ENCODE measurements at regions not wholly inside any gene's neighbourhood (a gene's known extent, or its start where the extent isn't known, plus 50 kb on each side); places are given as distances from the start of the nearest gene placed in this dataset.
"Not testable (repeated sequence)": the region's sequence is repeated elsewhere in the genome, so short reads cannot be mapped to it uniquely, and the experiment has no call there.

DNA sequence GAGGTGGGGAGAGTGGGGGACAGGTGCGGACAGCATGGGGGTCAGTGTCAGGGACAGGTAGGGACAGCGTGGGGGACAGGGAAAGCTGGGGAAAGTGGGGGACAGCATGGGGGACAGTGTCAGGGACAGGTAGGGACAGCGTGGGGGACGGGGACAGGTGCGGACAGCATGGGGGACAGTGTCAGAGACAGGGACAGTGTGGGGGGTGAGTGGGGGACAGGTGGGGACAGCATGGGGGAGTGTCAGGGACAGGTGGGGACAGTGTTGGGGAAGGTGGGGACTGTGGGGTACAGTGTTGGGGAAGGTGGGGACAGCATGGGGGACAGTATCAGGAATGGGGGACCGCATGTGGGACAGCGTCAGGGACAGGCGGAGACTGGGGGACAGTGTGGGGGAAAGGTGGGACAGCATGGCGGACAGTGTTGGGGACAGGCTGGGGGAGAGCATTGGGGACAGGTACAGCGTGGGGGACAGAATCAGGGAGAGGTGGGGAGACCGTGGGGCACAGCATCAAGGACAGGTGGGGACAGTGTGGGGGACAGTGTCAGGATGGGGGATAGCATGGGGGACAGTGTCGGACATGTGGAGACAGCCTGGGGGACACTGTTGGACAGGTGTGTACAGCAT, 96.1 kb downstream of the TMEM121 start:
- Mint-ChIP-seq H3K4me3 (ENCODE audit: unreplicated experiment) (no peak overlapping the region), H3K27me3 (ENCODE audit: low read depth, unreplicated experiment) (no peaks in the 10 kb centered on the region), H3K4me1 (ENCODE audit: low read depth, unreplicated experiment) (no peaks in the 10 kb centered on the region), H3K36me3 (ENCODE audit: low read depth, unreplicated experiment) (no peaks in the 10 kb centered on the region), H3K27ac (ENCODE audit: unreplicated experiment) (no peak overlapping the region), H3K9me3 (ENCODE audit: unreplicated experiment) (peaks cover 14% of the 10 kb centered on the region)
- peaks cover 3% of the 10 kb centered on the region for H3K9me3 ChIP-seq (ENCODE audit: insufficient read depth, low read depth, low read length)
- TF ChIP-seq, protein P1, sequence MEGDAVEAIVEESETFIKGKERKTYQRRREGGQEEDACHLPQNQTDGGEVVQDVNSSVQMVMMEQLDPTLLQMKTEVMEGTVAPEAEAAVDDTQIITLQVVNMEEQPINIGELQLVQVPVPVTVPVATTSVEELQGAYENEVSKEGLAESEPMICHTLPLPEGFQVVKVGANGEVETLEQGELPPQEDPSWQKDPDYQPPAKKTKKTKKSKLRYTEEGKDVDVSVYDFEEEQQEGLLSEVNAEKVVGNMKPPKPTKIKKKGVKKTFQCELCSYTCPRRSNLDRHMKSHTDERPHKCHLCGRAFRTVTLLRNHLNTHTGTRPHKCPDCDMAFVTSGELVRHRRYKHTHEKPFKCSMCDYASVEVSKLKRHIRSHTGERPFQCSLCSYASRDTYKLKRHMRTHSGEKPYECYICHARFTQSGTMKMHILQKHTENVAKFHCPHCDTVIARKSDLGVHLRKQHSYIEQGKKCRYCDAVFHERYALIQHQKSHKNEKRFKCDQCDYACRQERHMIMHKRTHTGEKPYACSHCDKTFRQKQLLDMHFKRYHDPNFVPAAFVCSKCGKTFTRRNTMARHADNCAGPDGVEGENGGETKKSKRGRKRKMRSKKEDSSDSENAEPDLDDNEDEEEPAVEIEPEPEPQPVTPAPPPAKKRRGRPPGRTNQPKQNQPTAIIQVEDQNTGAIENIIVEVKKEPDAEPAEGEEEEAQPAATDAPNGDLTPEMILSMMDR (IDR thresholded peaks at IDR 0.05; ENCODE audit: insufficient read depth, low read depth, low read length), result no peak
- no peak for TF ChIP-seq EZH2 (IDR thresholded peaks at IDR 0.05; ENCODE audit: insufficient read depth, low read length)
- no peaks in the 10 kb centered on the region for H3K4me1 ChIP-seq (ENCODE audit: insufficient read depth, low read length)
- H3K27ac ChIP-seq (ENCODE audit: low read depth, low read length), result no peak overlapping the region
- FAIRE-seq (no peak), DNase-seq (ENCODE audit: low read depth) (no peak)
- H2AFZ ChIP-seq (ENCODE audit: low read depth, low read length), result no peak overlapping the region
- H3K9ac ChIP-seq (ENCODE audit: low read length), result no peak overlapping the region
- no peak overlapping the region for H3K4me3 ChIP-seq (ENCODE audit: insufficient read depth, low read depth, low read length)
- no peaks in the 10 kb centered on the region for H3K27me3 ChIP-seq (ENCODE audit: insufficient read depth, low read length)
- no peaks in the 10 kb centered on the region for H4K20me1 ChIP-seq (ENCODE audit: insufficient read depth, low read length)
- H3K36me3 ChIP-seq (ENCODE audit: insufficient read depth, low read length), result no peaks in the 10 kb centered on the region
- no peak overlapping the region for H3K4me2 ChIP-seq (ENCODE audit: low read length)
- H3K79me2 ChIP-seq (ENCODE audit: insufficient read depth, low read length), result no peaks in the 10 kb centered on the region

DNA sequence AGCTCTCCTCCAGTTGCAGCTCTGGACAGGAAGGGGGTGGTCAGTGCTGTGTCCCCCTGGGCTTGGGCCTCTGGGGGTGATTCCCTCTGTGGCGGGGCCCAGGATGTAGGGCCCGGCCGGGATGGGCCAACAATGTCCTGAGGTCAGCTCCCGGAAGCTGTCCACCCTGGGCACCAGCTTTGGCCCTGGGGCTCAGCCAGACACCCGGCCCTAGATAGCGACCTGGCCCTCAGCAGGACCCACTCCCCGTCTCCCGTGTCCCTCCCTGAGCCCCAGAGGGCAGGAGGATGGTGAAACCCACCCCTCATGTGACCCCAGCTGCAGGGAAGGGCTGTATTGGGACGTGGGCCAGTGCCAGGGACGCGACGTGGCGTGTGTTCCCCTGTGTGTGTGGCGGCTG, 96.8 kb downstream of the TMEM121 start:
- H3K79me2 ChIP-seq (ENCODE audit: insufficient read depth, low read length); H3K36me3 ChIP-seq (ENCODE audit: insufficient read depth, low read length); H3K4me1 ChIP-seq (ENCODE audit: insufficient read depth, low read length); H3K27ac ChIP-seq (ENCODE audit: low read depth, low read length); H3K27me3 ChIP-seq (ENCODE audit: insufficient read depth, low read length); H3K36me3 Mint-ChIP-seq (ENCODE audit: low read depth, unreplicated experiment); H3K4me1 Mint-ChIP-seq (ENCODE audit: low read depth, unreplicated experiment); H3K9me3 ChIP-seq (ENCODE audit: insufficient read depth, low read depth, low read length); DNase-seq (ENCODE audit: low read depth); H3K27me3 Mint-ChIP-seq (ENCODE audit: low read depth, unreplicated experiment); H3K4me3 Mint-ChIP-seq (ENCODE audit: unreplicated experiment); FAIRE-seq; H3K4me3 ChIP-seq (ENCODE audit: insufficient read depth, low read depth, low read length); H2AFZ ChIP-seq (ENCODE audit: low read depth, low read length); H4K20me1 ChIP-seq (ENCODE audit: insufficient read depth, low read length); H3K9ac ChIP-seq (ENCODE audit: low read length); H3K4me2 ChIP-seq (ENCODE audit: low read length); H3K27ac Mint-ChIP-seq (ENCODE audit: unreplicated experiment): not testable (repeated sequence)
- peaks cover 10% of the 10 kb centered on the region for H3K9me3 Mint-ChIP-seq (ENCODE audit: unreplicated experiment)

DNA sequence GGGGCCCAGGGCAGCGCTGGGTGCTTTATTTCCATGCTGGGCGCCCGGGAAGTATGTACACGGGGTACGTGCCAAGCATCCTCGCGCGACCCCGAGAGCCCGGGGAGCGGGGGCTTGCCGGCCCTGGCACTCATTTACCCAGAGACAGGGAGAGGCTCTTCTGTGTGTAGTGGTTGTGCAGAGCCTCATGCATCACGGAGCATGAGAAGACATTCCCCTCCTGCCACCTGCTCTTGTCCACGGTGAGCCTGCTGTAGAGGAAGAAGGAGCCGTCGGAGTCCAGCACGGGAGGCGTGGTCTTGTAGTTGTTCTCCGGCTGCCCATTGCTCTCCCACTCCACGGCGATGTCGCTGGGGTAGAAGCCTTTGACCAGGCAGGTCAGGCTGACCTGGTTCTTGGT, 98.0 kb downstream of the TMEM121 start:
- H3K27ac ChIP-seq (ENCODE audit: low read depth, low read length); H3K4me3 Mint-ChIP-seq (ENCODE audit: unreplicated experiment); FAIRE-seq; H3K4me3 ChIP-seq (ENCODE audit: insufficient read depth, low read depth, low read length); H2AFZ ChIP-seq (ENCODE audit: low read depth, low read length); H3K4me2 ChIP-seq (ENCODE audit: low read length); H3K9me3 ChIP-seq (ENCODE audit: insufficient read depth, low read depth, low read length); H3K4me1 Mint-ChIP-seq (ENCODE audit: low read depth, unreplicated experiment); H3K27me3 ChIP-seq (ENCODE audit: insufficient read depth, low read length); H3K27ac Mint-ChIP-seq (ENCODE audit: unreplicated experiment); H3K79me2 ChIP-seq (ENCODE audit: insufficient read depth, low read length); H3K36me3 ChIP-seq (ENCODE audit: insufficient read depth, low read length); H3K27me3 Mint-ChIP-seq (ENCODE audit: low read depth, unreplicated experiment); H3K36me3 Mint-ChIP-seq (ENCODE audit: low read depth, unreplicated experiment); H4K20me1 ChIP-seq (ENCODE audit: insufficient read depth, low read length); H3K4me1 ChIP-seq (ENCODE audit: insufficient read depth, low read length); H3K9ac ChIP-seq (ENCODE audit: low read length); DNase-seq (ENCODE audit: low read depth): not testable (repeated sequence)
- H3K9me3 Mint-ChIP-seq (ENCODE audit: unreplicated experiment), result peaks cover 15% of the 10 kb centered on the region

DNA sequence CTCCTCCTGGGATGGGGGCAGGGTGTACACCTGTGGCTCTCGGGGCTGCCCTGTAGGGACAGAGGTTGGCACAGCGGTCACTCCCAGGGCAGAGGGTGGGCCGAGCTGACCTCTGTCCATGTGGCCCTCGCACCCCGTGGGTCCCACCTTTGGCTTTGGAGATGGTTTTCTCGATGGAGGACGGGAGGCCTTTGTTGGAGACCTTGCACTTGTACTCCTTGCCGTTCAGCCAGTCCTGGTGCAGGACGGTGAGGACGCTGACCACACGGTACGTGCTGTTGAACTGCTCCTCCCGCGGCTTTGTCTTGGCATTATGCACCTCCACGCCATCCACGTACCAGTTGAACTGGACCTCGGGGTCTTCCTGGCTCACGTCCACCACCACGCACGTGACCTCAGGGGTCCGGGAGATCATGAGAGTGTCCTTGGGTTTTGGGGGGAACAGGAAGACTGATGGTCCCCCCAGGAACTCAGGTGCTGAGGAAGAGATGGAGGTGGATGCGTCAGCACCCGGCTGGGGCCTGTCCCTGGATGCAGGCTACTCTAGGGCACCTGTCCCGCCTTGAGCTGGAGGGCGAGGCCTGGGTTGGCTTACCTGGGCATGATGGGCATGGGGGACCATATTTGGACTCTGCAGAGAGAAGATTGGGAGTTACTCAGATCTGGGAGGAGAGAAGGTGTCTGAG, 98.5 kb downstream of the TMEM121 start:
- DNase-seq (ENCODE audit: low read depth), result not testable (repeated sequence)

DNA sequence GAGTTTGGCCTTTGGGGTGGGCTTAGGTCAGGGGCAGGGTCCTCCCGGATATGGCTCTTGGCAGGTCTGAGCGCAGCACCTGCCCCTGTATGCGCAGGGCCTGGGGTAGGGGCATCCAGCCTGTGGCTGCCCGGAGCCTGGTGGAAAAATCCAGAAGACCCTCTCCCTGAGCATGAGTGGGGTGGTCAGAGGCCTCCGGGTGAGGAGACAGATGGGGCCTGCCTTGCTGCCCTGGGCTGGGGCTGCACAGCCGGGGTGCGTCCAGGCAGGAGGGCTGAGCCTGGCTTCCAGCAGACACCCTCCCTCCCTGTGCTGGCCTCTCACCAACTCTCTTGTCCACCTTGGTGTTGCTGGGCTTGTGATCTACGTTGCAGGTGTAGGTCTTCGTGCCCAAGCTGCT, 99.1 kb downstream of the TMEM121 start:
- H3K4me2 ChIP-seq (ENCODE audit: low read length); H3K36me3 ChIP-seq (ENCODE audit: insufficient read depth, low read length); H2AFZ ChIP-seq (ENCODE audit: low read depth, low read length); DNase-seq (ENCODE audit: low read depth); H4K20me1 ChIP-seq (ENCODE audit: insufficient read depth, low read length); H3K27me3 ChIP-seq (ENCODE audit: insufficient read depth, low read length); H3K36me3 Mint-ChIP-seq (ENCODE audit: low read depth, unreplicated experiment); H3K27ac ChIP-seq (ENCODE audit: low read depth, low read length); H3K4me1 ChIP-seq (ENCODE audit: insufficient read depth, low read length); H3K4me1 Mint-ChIP-seq (ENCODE audit: low read depth, unreplicated experiment); H3K79me2 ChIP-seq (ENCODE audit: insufficient read depth, low read length); H3K4me3 ChIP-seq (ENCODE audit: insufficient read depth, low read depth, low read length); H3K4me3 Mint-ChIP-seq (ENCODE audit: unreplicated experiment); H3K27me3 Mint-ChIP-seq (ENCODE audit: low read depth, unreplicated experiment); H3K9me3 ChIP-seq (ENCODE audit: insufficient read depth, low read depth, low read length); FAIRE-seq; H3K9ac ChIP-seq (ENCODE audit: low read length): not testable (repeated sequence)
- Mint-ChIP-seq H3K27ac (ENCODE audit: unreplicated experiment) (peak overlapping the region; percentile 34), H3K9me3 (ENCODE audit: unreplicated experiment) (peaks cover 12% of the 10 kb centered on the region)

More for the DNA sequence above, 98.5 kb downstream of the TMEM121 start:
- H3K4me2 ChIP-seq (ENCODE audit: low read length); H3K9me3 ChIP-seq (ENCODE audit: insufficient read depth, low read depth, low read length); H2AFZ ChIP-seq (ENCODE audit: low read depth, low read length); H3K27ac ChIP-seq (ENCODE audit: low read depth, low read length); H3K4me1 Mint-ChIP-seq (ENCODE audit: low read depth, unreplicated experiment); H3K36me3 ChIP-seq (ENCODE audit: insufficient read depth, low read length); H3K4me1 ChIP-seq (ENCODE audit: insufficient read depth, low read length); H4K20me1 ChIP-seq (ENCODE audit: insufficient read depth, low read length); H3K27me3 ChIP-seq (ENCODE audit: insufficient read depth, low read length); H3K9ac ChIP-seq (ENCODE audit: low read length); H3K36me3 Mint-ChIP-seq (ENCODE audit: low read depth, unreplicated experiment); H3K27me3 Mint-ChIP-seq (ENCODE audit: low read depth, unreplicated experiment); FAIRE-seq; H3K4me3 Mint-ChIP-seq (ENCODE audit: unreplicated experiment); H3K79me2 ChIP-seq (ENCODE audit: insufficient read depth, low read length); H3K4me3 ChIP-seq (ENCODE audit: insufficient read depth, low read depth, low read length): not testable (repeated sequence)
- Mint-ChIP-seq H3K9me3 (ENCODE audit: unreplicated experiment) (peaks cover 12% of the 10 kb centered on the region), H3K27ac (ENCODE audit: unreplicated experiment) (peak overlapping the region; percentile 34)
